NCI-H82 treated with DMSO at 0.1 percent for 48 hours (cell line): ENCODE measurements at regions not wholly inside any gene's neighbourhood (a gene's known extent, or its start where the extent isn't known, plus 50 kb on each side); places are given as distances from the start of the nearest gene placed in this dataset.

Experiments
- DNase-seq: peaks from one replicate; lab custom pipeline; 2025; ENCODE audit not compliant: unreplicated experiment; lab: John Stamatoyannopoulos, UW

GRCh38 chr7:55690-56248 lies 136.6 kb upstream of the FAM20C start:
- no peak for DNase-seq

DNA sequence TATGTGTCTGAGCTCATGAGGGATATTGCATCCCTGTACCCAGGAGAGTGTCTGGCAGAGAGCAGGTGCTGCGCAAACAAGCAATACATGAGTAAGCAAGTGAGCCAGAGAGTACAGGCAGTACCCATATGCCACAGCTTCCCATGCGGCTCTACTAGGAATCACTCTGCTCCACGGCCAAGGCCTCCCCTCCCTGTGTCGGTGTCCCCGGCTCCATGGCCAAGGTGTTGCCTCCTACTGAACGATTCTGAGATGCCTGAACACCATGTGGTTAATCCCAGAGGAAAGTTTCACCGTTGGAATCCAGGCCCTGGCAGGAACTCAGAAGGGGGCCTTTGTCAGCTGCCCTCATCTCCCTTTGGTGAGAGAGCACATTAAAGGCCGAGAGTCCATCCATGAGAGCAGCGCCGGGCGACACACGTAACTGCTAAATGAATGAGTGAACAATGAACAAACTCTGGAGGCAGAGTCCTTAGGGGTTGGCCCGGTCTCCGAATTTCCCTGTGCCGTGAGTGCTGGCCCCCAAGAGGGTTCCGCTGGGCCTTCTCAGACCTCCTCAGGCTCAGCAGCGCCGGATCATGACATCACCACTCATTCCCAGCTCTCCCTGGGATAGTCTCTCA lies 136.0 kb upstream of the FAM20C start:
- DNase-seq: no peak

DNA sequence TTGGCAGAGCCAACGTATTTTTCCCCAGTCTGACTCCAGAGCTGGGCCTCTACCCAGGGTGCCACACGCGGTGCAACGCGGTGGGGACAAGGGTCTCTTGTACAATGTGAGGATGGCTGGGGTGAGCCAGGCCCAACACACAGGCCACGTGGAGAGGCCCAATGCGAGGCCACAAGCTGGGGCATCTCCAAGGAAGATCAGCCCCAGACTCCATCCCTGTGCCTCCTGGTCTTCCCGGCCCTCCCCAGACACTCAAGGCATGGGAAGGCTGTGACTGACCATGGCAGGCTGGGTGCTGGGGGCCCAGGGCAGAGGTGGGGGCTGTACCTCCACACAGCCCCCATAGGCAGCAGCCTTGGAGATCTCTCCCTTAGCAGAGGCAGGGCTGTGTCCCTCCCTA lies 135.3 kb upstream of the FAM20C start:
- DNase-seq: no peak

DNA sequence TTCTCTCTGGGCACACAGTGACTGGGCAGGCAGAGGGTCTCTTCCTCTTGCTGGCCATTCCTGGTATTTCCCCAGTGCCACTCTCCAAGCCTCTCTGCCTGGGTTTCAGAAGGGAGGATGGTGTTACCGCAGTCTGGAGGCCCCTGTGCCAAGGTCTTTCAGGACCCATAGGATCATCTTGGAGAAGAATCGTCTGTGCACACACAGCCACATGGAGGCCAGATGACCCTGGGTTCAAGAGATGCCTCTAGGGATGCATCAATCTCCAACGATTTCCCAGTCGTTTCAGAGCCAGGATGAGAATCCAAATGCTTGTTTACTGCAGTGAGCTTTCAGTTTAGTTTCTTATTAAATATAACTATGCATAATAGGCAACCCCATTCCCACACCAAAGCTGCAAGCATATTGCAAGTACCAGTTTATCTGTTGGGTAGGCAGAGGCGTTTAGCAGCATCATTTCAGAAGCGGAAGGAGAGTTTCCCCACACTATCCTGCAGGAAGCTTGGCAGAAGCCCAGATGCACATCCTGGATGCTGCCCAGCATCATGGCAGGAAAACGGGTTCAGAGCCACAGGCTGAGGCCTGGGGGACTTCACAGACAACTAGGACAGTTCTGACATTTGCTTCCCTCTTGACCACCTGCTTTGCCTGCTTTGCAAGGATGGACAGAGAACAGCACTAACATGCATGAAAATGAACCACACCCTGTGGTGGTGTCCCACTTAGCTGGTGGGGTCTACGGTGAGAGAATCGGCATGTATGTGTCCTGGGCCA lies 134.7 kb upstream of the FAM20C start:
- no peak for DNase-seq

DNA sequence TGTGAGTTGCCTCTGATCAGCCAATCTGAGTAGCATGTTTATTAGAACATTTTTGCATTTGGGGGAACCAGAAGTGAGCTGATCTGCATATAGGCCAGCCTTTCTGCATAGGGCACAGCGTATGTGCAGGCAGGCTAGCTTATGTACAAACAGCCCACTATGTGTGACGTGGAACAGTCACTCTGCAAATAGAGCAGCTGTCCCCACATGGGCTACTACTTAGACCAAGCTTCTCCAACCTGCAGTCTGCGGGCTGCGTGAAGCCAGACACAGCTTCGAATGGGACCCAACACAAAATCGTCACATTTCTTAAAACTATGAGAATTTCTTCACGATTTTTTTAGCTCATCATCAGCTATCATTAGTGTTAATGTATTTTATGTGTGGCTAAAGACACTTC lies 134.1 kb upstream of the FAM20C start:
- no peak for DNase-seq

DNA sequence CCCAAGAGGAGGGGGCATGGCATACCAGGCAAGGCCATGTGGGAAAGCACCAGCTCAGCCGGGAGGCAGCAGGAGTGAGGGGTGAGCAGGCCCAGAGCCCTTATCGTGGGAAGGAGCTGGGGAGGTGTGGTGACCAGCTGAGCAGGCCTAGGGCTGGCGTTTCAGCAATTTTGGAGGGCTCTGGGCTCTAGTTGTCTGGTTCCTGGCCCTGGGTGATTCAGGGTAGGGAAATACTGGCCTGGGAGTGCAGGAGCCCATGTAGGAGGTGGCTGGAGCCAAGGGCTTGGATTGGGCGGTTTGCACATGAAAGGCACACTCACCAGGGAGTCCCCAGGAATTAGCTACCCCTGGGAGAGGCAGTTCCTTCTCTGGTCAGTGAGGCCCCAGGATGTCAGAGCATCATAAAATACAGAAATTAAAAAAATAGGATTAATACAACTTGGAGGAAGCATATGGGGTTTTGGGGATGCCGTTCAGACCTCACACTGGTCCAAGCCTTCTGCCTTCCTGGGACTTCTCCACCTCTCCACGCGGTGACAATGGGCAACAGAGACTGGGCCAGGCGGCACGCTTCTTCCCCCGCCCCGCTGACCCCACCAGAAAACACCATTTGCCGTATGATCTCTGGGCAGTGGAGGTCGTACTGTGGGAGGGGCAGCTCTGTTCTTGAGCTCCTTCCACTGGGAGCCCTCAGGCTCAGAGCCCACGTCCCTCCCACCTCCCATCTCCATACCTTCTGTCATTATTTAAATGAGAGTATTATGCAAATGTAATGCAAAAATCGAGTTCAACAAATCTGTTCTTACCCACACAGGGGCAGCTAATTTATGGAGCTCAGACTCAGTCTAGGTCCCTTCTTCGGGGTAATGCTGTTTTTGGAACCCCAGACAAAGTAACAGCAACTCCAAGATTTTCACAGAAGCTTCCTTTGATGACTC lies 133.0 kb upstream of the FAM20C start:
- no peak for DNase-seq

GRCh38 chr7:60017-60675 lies 132.2 kb upstream of the FAM20C start:
- no peak for DNase-seq

DNA sequence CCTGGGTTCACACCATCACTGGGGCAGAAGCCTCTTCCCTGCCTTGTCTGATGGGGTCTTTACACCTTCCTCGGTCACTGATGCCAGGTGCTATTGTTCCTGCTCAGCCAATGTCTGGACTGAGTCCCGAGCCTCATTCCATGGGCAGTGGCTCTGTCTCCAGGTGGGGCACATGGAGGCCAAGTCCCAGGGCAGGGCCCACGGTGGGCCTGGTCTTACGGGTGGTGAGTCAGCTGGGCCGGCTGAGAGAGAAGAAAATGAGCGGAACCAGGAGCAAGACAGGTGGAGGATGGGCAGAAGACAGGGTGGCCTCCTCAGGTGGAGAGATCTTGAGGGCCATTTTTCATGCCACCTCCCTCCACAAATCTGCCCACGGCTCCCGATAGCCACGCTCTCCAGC lies 131.7 kb upstream of the FAM20C start:
- DNase-seq: no peak

GRCh38 chr7:61111-61510 lies 131.3 kb upstream of the FAM20C start:
- no peak for DNase-seq

GRCh38 chr7:61576-62360 lies 130.6 kb upstream of the FAM20C start:
- DNase-seq: no peak

DNA sequence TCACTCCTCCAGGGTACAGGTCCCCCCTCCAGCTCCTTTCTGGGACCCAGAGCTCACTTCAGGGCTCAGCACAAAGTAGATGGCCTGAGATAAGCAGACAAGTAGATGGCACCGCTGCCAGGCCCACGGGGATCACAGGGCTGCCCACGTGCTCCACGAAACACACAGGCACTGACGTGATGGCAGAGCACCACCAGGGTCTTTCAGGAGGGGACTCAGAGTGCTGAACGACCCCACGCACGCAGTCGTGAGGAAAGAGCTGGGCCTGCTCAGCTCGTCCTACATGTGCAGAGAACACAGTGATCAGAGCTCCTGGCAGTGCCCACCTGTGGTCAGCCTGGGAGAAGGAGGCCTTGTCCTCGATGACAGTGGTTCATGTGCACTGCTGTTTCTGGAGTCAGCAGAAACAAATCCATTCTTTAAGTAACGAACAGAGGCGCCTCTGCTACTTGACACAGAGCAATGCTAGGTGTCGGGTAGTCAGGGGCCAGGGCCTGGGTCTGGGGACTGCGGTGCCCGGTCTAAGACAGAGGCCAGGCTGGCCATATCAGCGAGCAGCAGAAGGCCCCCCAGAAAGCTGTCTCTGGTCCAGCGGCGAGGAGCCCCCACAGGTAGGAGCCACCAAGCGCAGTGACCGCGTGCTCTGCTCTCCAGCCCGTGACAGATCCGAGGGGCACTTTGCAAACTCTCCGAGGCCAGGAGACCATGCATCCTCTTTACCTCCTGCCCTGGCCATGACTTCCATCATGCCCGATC lies 129.8 kb upstream of the FAM20C start:
- DNase-seq: no peak

DNA sequence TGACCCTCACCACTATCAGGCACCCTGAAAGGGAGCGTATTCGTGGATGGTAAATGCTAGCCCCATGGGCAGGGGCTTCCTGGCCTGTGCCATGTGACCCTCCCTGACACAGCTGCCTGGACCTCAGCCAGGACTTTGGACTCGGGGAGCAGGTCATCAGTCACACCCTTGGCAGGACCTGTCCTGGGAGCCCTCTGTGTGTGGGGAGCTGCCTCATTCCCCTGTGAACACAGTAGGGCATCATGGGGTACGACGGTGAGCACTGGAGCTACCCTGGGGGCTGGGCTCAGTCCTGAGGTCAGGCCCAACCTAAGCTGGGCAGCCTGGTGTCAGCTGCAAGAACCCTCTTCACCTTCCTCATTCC lies 129.3 kb upstream of the FAM20C start:
- no peak for DNase-seq

DNA sequence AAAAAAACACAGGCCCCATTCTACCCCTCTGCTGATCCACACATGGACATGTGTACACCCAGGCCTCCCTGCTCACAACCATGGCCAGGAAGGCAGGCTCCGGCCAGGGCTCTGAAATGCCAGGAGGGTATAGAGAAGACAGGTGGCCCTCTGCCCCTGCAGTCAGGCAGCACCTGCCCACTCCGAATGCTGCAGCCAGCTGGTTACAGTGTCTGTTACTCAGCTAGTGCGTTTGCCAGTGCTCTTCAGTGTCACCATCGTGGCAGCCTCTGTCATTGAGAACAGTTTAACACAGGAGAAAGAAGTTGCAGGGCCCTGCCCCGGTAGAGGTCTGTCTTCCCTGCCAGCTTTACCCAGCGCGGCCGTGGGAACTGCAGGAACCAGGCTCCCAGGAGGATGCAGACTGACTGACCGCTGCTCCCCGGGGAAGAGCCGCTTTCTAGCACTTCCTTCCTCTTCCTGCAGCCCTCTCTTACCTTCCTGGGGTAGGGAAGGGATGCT lies 128.8 kb upstream of the FAM20C start:
- DNase-seq: no peak

DNA sequence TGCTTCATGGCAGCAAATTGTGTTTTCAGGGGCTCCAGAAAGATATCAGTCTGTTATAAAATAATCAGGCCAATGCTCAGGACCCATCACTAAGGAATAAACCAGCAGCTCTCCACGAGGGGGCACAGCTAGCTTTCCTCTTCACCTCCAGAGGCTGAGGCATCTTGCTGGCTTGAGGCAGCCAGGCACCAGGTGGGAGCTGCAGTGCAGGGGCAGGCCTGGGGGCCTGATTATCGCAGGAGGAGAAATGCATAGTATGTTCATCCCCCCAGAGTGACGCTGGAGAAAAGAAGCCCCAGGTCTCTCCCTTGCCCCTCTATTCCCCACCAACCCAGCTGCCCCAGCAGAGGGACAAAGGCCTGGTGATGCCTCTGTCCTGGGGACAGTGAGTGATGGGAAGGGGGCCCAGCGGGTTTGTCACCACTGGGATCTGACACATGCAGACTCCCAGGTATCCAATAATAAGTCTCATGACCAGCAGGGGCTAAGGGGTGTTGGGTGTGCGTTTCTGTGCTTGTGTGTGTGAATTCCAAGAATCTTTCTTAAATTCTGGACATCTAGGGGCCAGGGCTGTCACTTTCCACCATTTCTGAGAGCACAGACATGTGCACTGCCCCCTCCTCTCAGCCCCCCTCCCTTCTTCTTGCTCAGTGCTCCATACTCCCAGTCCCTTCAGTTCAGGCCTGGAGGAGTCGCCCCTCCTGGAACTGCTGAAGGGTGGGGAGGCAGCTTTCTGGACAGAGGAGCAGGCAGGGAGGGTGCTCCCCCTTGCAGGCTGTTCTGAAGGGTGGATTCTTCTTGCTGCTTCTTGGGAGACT lies 128.1 kb upstream of the FAM20C start:
- peak; percentile 57 for DNase-seq

DNA sequence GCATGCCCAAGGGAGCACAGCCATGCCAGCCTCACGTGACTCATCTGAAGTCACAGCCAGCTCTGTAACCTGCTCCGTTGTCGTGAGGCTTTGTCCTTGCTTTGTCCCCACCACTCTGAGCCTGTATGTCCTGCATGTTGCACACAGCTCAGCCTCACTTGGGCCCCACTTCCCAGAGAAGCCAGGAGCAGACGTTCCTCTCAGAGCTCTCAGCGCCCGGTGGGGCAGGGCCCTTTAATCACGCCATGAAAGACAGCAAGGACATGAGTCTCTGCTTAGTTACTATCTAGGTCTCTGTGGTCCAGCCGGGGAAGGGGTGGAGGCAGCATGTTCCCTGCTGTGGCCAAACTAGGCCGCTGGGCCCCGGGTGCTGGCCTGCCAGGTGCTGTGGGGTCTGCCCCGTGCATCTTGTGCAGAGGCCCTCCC lies 127.4 kb upstream of the FAM20C start:
- DNase-seq: no peak

GRCh38 chr7:65554-65953 lies 126.8 kb upstream of the FAM20C start:
- peak; percentile 47 for DNase-seq

DNA sequence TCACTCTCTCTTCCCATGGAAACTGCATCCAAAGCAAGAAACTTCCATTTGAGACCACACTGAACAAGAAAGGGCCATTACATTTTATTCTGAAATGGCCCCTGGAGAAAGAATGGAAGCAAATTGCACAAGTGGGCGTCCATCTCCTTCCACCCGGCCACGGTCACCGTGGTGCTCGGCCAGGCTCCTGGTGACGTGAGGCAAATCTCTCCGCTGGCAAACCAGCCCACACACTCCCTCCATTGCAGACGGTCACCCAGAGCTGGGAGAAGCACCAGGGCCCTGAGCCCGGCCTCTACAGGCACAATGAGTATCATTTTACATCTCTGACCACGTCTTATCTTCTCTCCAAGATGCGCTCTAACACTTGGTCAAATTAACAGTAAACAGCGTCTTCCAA lies 126.1 kb upstream of the FAM20C start:
- DNase-seq: no peak

GRCh38 chr7:66741-67140 lies 125.6 kb upstream of the FAM20C start:
- DNase-seq: no peak
